PC-9 (cell line): ENCODE measurements at regions not wholly inside any gene's neighbourhood (a gene's known extent, or its start where the extent isn't known, plus 50 kb on each side); places are given as distances from the start of the nearest gene placed in this dataset.

Source experiments
- BruUV-seq: library from RNA; stranded (reverse); fragments of 400-500 nt; replicated peaks from 2 replicates; lab custom pipeline; 2021; lab: Mats Ljungman, UMichigan
- CTCF ChIA-PET: fragments of 300-600 bp; sonication (Branson Sonifier 250); formaldehyde crosslinking; loops from one replicate; lab custom pipeline; 2022; ENCODE audit warnings: antibody characterized with exemption; lab: Charles Lee
- POLR2A ChIA-PET: fragments of 300-600 bp; sonication (Branson Sonifier 250); formaldehyde crosslinking; loops from one replicate; lab custom pipeline; 2022; ENCODE audit warnings: antibody characterized with exemption; ENCODE audit not compliant: unreplicated experiment; lab: Charles Lee
- DNase-seq, 2 experiments: peaks; one replicate each; pipeline versions ENCODE4 v3.0.0 to v3.0.0-alpha.2; 2015 to 2022; ENCODE audit warnings: mixed read lengths in 1 of 2
- H2AFZ ChIP-seq: fragments of 200-600 bp; sonication (generic); 2 replicates; pipeline ENCODE4 v1.8.1; 2017; ENCODE audit warnings: antibody characterized with exemption
- H3F3A ChIP-seq: fragments of 200-600 bp; sonication (generic); 2 replicates; pipeline ENCODE4 v1.8.1; 2017; ENCODE audit warnings: antibody characterized with exemption, mild to moderate bottlenecking, low read depth; ENCODE audit not compliant: insufficient read depth
- H3K27ac ChIP-seq: fragments of 200-600 bp; sonication (generic); 2 replicates; pipeline ENCODE4 v1.6.1; 2016; ENCODE audit warnings: mixed run types
- H3K27me3 ChIP-seq: fragments of 200-600 bp; sonication (generic); 2 replicates; pipeline ENCODE4 v1.6.1; 2016; ENCODE audit warnings: low read depth, mixed run types; ENCODE audit not compliant: insufficient read depth
- H3K36me3 ChIP-seq: fragments of 200-600 bp; sonication (generic); 2 replicates; pipeline ENCODE4 v1.6.1; 2016; ENCODE audit warnings: low read depth, mixed run types
- H3K4me1 ChIP-seq: fragments of 200-600 bp; sonication (generic); replicated peaks from 2 replicates; pipeline ENCODE4 v1.6.1; 2016; ENCODE audit warnings: mixed run types; ENCODE audit not compliant: insufficient read depth
- H3K4me2 ChIP-seq: fragments of 200-600 bp; sonication (generic); 2 replicates; pipeline ENCODE4 v1.6.1; 2017; ENCODE audit warnings: mixed run types
- H3K4me3 ChIP-seq: fragments of 200-600 bp; sonication (generic); 2 replicates; pipeline ENCODE4 v1.6.1; 2016; ENCODE audit warnings: mixed run types
- H3K79me2 ChIP-seq: fragments of 200-600 bp; sonication (generic); 2 replicates; pipeline ENCODE4 v1.6.1; 2017; ENCODE audit warnings: low read depth, mixed run types
- H3K9me2 ChIP-seq: fragments of 200-600 bp; sonication (generic); 2 replicates; pipeline ENCODE4 v1.8.1; 2017; ENCODE audit warnings: mild to moderate bottlenecking; ENCODE audit not compliant: insufficient read depth
- H3K9me3 ChIP-seq: fragments of 200-600 bp; sonication (generic); 2 replicates; pipeline ENCODE4 v1.8.1; 2016; ENCODE audit warnings: low read depth; ENCODE audit not compliant: insufficient read depth
- H4K20me1 ChIP-seq: fragments of 200-600 bp; sonication (generic); 2 replicates; pipeline ENCODE4 v1.8.1; 2017; ENCODE audit not compliant: insufficient read depth
- EZH2 ChIP-seq: fragments of 200-600 bp; sonication (generic); IDR thresholded peaks from 2 replicates; pipeline ENCODE4 v1.8.0; 2017; ENCODE audit warnings: antibody characterized with exemption, low read depth
- intact Hi-C: fragments of 100-400 bp; cut with micrococcal nuclease; formaldehyde crosslinking; loops from one replicate; pipeline ENCODE4 v1.10.0; 2022; ENCODE audit not compliant: unreplicated experiment
- TF ChIP-seq, protein P1 (sequence below): fragments of 200-600 bp; sonication (generic); conservative IDR thresholded peaks from 2 replicates; pipeline ENCODE4 v1.6.1; 2017; ENCODE audit warnings: mixed run types, antibody characterized with exemption, mild to moderate bottlenecking, moderate library complexity

DNA sequence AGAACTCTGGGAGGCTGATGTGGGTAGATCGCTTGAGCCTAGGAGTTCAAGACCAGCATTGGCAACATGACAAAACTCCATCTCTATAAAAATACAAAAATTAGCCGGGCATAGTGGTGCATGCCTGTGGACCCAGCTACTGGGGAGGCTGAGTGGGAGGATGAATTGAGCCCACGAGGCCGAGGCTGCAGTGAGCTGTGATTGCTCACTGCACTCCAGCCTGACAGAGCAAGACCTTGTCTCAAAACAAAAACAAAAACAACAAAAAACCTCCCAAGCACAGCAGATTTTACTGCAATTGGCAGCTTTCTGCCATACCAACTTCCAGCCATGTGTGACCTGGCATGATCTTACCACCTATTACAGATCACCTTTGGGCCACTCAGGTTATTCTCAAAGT, 57.7 kb upstream of the LRPPRC start:
- Histone ChIP-seq H3F3A (no peaks in the 10 kb centered on the region), H3K4me1 (no peaks in the 10 kb centered on the region), H3K36me3 (no peaks in the 10 kb centered on the region), H3K9me3 (no peaks in the 10 kb centered on the region), H3K4me2 (no peak overlapping the region), H3K4me3 (no peak overlapping the region), H2AFZ (no peak overlapping the region), H4K20me1 (no peaks in the 10 kb centered on the region), H3K79me2 (no peaks in the 10 kb centered on the region), H3K27me3 (no peaks in the 10 kb centered on the region), H3K27ac (no peak overlapping the region), H3K9me2 (no peaks in the 10 kb centered on the region)
- DNase-seq, result no peak
- CTCF ChIA-PET, result interaction anchor here (1.4 kb wide), 1 partner anchor 9 kb away, joined by 5 read pairs; no protein-coding TSS in a partner anchor
- BruUV-seq, result no TSS peak
- POLR2A ChIA-PET, result no interaction called here
- intact Hi-C loops, result no loop called here
- TF ChIP-seq, protein P1, sequence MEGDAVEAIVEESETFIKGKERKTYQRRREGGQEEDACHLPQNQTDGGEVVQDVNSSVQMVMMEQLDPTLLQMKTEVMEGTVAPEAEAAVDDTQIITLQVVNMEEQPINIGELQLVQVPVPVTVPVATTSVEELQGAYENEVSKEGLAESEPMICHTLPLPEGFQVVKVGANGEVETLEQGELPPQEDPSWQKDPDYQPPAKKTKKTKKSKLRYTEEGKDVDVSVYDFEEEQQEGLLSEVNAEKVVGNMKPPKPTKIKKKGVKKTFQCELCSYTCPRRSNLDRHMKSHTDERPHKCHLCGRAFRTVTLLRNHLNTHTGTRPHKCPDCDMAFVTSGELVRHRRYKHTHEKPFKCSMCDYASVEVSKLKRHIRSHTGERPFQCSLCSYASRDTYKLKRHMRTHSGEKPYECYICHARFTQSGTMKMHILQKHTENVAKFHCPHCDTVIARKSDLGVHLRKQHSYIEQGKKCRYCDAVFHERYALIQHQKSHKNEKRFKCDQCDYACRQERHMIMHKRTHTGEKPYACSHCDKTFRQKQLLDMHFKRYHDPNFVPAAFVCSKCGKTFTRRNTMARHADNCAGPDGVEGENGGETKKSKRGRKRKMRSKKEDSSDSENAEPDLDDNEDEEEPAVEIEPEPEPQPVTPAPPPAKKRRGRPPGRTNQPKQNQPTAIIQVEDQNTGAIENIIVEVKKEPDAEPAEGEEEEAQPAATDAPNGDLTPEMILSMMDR, result no peak
- no peak for TF ChIP-seq EZH2

DNA sequence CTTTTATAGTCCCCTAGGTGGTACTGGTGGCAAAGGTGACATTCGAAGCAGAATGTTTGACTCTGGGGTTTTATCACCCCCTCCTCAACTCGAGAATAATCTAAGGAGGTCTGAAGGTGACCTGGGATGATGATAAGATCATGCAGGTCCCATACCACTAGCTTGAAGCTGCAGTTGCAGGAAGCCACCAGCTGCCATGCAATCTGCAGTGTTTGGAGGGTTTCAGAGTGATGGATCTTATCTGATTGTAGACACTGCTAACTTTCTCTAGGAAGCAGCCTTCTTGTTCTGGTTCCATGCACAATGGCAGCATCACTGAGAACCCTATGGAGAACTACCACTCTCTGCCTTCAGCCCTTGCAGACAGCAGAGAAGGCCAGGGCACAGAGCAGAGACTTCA, 59.4 kb upstream of the LRPPRC start:
- CTCF ChIA-PET, result no interaction called here
- H3K27ac ChIP-seq, result no peak overlapping the region
- TF ChIP-seq EZH2, result no peak
- TF ChIP-seq, protein P1, result no peak; the same call in 1 of the 2 replicates
- H4K20me1 ChIP-seq, result no peaks in the 10 kb centered on the region
- no peaks in the 10 kb centered on the region for H3K4me1 ChIP-seq
- intact Hi-C loops, result no loop called here
- BruUV-seq, result no TSS peak
- no peak overlapping the region for H3K4me3 ChIP-seq
- no peaks in the 10 kb centered on the region for H3K9me3 ChIP-seq
- H3K27me3 ChIP-seq, result no peaks in the 10 kb centered on the region
- H3K9me2 ChIP-seq, result no peaks in the 10 kb centered on the region
- DNase-seq, result no peak
- H3K36me3 ChIP-seq, result no peaks in the 10 kb centered on the region
- no peak overlapping the region for H2AFZ ChIP-seq
- no peaks in the 10 kb centered on the region for H3F3A ChIP-seq
- POLR2A ChIA-PET, result no interaction called here
- H3K4me2 ChIP-seq, result no peak overlapping the region
- no peaks in the 10 kb centered on the region for H3K79me2 ChIP-seq

DNA sequence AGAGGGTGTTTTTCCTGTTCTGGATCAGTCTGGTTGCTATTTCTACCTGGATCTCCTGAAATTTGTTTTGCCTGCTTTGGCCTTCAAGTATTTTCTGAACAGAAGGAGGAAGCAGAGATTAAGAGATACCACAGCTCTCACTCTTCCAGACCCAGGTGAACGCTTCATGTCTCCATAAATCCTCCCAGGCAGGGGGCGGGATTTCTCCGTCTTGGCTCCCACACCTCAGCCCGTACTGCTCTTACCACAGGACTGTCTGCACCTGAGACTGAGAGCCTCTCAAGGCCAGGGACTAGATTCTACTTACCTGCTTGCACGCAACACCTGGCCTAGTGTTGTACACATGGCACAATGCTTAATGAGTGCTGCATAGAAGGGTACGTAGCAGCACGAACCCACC, 59.9 kb upstream of the LRPPRC start:
- no peak for DNase-seq
- POLR2A ChIA-PET, result no interaction called here
- Histone ChIP-seq H3K9me2 (no peaks in the 10 kb centered on the region), H3K27ac (no peak overlapping the region), H3K4me3 (no peak overlapping the region), H4K20me1 (no peaks in the 10 kb centered on the region), H3K9me3 (no peaks in the 10 kb centered on the region), H3K36me3 (no peaks in the 10 kb centered on the region), H2AFZ (no peak overlapping the region), H3K4me1 (no peaks in the 10 kb centered on the region), H3F3A (no peaks in the 10 kb centered on the region), H3K79me2 (no peaks in the 10 kb centered on the region), H3K4me2 (no peak overlapping the region), H3K27me3 (no peaks in the 10 kb centered on the region)
- BruUV-seq, result no TSS peak
- TF ChIP-seq EZH2, result no peak
- TF ChIP-seq, protein P1, result no peak
- intact Hi-C loops, result no loop called here
- CTCF ChIA-PET, result interaction anchor here (0.6 kb wide), 1 partner anchor 9 kb away, joined by 5 read pairs; no protein-coding TSS in a partner anchor
